HUES48 (cell line): ENCODE measurements at regions not wholly inside any gene's neighbourhood (a gene's known extent, or its start where the extent isn't known, plus 50 kb on each side); places are given as distances from the start of the nearest gene placed in this dataset.

Source experiments
- H3K27ac ChIP-seq: one replicate; pipeline ENCODE4 v1.7.0; 2013; ENCODE audit warnings: low read depth, low read length, inconsistent platforms
- H3K27me3 ChIP-seq: 2 replicates; pipeline ENCODE4 v1.6.1; 2013; ENCODE audit warnings: mild to moderate bottlenecking, low read length; ENCODE audit not compliant: control insufficient read depth, insufficient read depth
- H3K36me3 ChIP-seq: 2 replicates; pipeline ENCODE4 v1.6.1; 2013; ENCODE audit warnings: low read length; ENCODE audit not compliant: control insufficient read depth, insufficient read depth
- H3K4me1 ChIP-seq: 2 replicates; pipeline ENCODE4 v1.6.1; 2013; ENCODE audit warnings: mild to moderate bottlenecking, low read length; ENCODE audit not compliant: control insufficient read depth, insufficient read depth
- H3K4me3 ChIP-seq: 2 replicates; pipeline ENCODE4 v1.5.1; 2013; ENCODE audit warnings: mild to moderate bottlenecking, low read depth, low read length
- H3K9ac ChIP-seq: 2 replicates; pipeline ENCODE4 v1.6.1; 2013; ENCODE audit warnings: mild to moderate bottlenecking, low read depth, low read length, moderate library complexity
- H3K9me3 ChIP-seq: 2 replicates; pipeline ENCODE4 v1.6.1; 2013; ENCODE audit warnings: low read length; ENCODE audit not compliant: control insufficient read depth, insufficient read depth

GRCh38 chr3:86653661-86654205, 337.2 kb downstream of the VGLL3 start:
- Histone ChIP-seq H3K36me3 (no peaks in the 10 kb centered on the region), H3K4me3 (no peak overlapping the region), H3K27me3 (no peaks in the 10 kb centered on the region), H3K9ac (no peak overlapping the region), H3K4me1 (peaks cover 9% of the 10 kb centered on the region; the same call in 1 of the 2 replicates), H3K27ac (no peak overlapping the region), H3K9me3 (no peaks in the 10 kb centered on the region)

DNA sequence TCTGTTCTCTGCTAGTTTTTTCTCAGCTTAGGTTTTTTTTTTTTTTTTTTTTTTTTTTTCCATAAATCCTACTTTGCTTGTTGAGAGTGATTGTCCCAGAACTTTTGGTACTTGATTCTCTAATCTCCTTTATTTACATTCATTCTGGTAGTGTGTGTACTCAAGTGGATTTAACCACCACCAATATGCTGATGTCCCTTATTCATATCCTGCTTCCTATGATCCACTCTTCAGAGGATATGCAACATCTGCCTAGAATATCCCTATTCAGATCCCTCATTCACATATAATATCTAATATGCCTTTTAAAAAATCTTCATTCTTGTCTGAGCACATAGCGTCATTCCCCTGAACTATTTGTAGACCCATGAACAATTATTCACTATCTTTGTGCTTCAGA, 342.9 kb downstream of the VGLL3 start:
- H3K36me3 ChIP-seq, result no peaks in the 10 kb centered on the region
- H3K27ac ChIP-seq, result no peak overlapping the region
- H3K9me3 ChIP-seq, result no peaks in the 10 kb centered on the region
- H3K4me3 ChIP-seq, result no peak overlapping the region
- no peak overlapping the region for H3K9ac ChIP-seq
- H3K27me3 ChIP-seq, result no peaks in the 10 kb centered on the region
- no peaks in the 10 kb centered on the region for H3K4me1 ChIP-seq

- no peaks in the 10 kb centered on the region for H3K9me3 ChIP-seq
- H3K27me3 ChIP-seq, result no peaks in the 10 kb centered on the region
Measured at GRCh38 chr3:86645756-86646155, 345.2 kb downstream of the VGLL3 start.

DNA sequence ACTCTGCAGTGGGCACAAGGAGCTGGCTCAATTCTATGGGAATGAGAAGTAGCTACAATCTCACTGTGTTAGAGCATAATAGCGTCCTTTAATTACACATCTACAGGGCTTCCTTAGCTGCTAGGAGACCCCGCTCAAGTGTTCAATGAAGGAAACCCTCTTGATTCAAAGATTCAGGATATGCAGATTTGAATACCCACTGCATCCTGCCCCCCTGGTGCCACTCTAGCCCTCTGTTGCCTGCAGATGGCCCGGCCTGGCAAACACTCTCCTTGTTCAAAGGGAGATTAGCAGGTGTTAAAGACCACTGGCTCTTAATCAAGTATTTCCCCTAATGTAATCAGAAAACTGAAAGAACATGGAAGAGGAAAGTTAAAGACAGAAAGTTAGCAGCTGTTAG, 356.6 kb downstream of the VGLL3 start:
- Histone ChIP-seq H3K9me3 (no peaks in the 10 kb centered on the region), H3K27me3 (no peaks in the 10 kb centered on the region), H3K4me1 (peaks cover 5% of the 10 kb centered on the region; the same call in 1 of the 2 replicates), H3K36me3 (no peaks in the 10 kb centered on the region), H3K4me3 (no peak overlapping the region), H3K9ac (no peak overlapping the region), H3K27ac (no peak overlapping the region)

More at GRCh38 chr3:86645756-86646155, 345.2 kb downstream of the VGLL3 start:
- no peak overlapping the region for H3K9ac ChIP-seq
- H3K4me1 ChIP-seq, result no peaks in the 10 kb centered on the region
- no peaks in the 10 kb centered on the region for H3K36me3 ChIP-seq
- H3K27ac ChIP-seq, result no peak overlapping the region
- H3K4me3 ChIP-seq, result no peak overlapping the region

DNA sequence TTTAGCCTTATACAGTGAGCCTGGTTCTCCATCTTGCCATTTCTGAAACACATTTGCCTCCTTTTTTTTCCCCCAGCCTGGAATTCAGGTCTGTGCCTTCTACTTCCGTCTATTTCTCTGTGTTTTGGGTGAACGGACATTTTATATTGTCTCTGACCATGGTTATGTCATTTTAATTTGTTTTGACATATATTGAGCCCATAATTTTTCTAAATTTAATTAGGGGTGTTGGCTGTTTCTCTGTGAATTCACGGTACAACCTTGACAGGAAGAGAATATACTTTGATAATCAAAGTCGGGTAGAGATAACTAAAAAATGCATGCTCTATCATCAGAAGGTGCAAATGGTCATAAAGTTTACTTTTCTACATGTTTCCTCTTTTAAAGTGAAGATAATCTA, 361.4 kb downstream of the VGLL3 start:
- Histone ChIP-seq H3K27me3 (no peaks in the 10 kb centered on the region), H3K36me3 (no peaks in the 10 kb centered on the region), H3K4me1 (peaks cover 2% of the 10 kb centered on the region; the same call in 1 of the 2 replicates), H3K4me3 (no peak overlapping the region), H3K9ac (no peak overlapping the region), H3K9me3 (no peaks in the 10 kb centered on the region), H3K27ac (no peak overlapping the region)

DNA sequence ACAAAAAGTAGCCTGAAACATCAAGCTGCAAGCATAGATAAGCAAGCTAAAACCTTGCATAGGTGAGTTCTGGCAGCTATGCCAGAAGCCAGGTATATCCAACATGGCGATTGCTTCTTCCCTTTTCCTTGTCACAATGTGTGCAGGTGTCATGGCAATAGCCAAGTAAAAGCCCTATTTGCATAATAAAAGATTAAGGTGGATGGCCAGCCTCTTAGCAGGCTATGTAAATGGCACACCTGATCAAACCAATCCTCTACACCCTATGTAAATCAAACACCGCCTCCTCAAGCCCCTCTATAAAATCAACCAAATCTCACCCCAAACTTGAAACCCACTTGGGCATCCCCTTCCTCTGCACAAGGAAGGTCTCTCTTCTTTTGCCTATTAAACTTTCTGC, 366.8 kb downstream of the VGLL3 start:
- Histone ChIP-seq H3K9me3 (no peaks in the 10 kb centered on the region), H3K27me3 (no peaks in the 10 kb centered on the region), H3K4me3 (no peak overlapping the region), H3K9ac (no peak overlapping the region), H3K4me1 (peaks cover 7% of the 10 kb centered on the region), H3K36me3 (no peaks in the 10 kb centered on the region), H3K27ac (no peak overlapping the region)

GRCh38 chr3:86618706-86619105, 372.2 kb downstream of the VGLL3 start:
- no peak overlapping the region for H3K9ac ChIP-seq
- no peak overlapping the region for H3K4me3 ChIP-seq
- H3K4me1 ChIP-seq, result no peaks in the 10 kb centered on the region
- H3K9me3 ChIP-seq, result peaks cover 11% of the 10 kb centered on the region
- H3K27me3 ChIP-seq, result no peaks in the 10 kb centered on the region
- H3K27ac ChIP-seq, result no peak overlapping the region
- H3K36me3 ChIP-seq, result no peaks in the 10 kb centered on the region

DNA sequence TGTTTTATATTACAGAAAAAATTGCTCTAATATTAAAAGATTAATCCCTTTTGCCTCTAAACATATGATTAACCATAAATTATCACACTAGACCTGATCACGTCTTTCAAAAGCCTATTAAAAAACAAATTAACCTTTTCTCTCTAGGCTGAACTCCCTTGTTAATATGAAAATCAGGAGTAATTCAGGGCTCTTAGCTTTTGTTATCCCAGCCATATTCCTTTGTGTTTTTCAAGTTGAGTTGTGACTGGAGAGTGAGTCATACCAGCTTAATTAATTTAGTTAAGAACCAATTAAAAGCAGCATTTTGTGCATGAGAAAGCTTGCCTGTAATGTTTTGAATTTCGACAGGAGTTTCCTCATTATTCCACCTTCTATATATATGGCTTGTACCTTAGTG, 385.8 kb downstream of the VGLL3 start:
- no peaks in the 10 kb centered on the region for H3K27me3 ChIP-seq
- H3K27ac ChIP-seq, result no peak overlapping the region
- no peaks in the 10 kb centered on the region for H3K36me3 ChIP-seq
- H3K4me3 ChIP-seq, result no peak overlapping the region
- no peaks in the 10 kb centered on the region for H3K4me1 ChIP-seq
- no peak overlapping the region for H3K9ac ChIP-seq
- H3K9me3 ChIP-seq, result peaks cover 9% of the 10 kb centered on the region

- Histone ChIP-seq H3K27me3 (no peaks in the 10 kb centered on the region), H3K9me3 (no peaks in the 10 kb centered on the region), H3K36me3 (no peaks in the 10 kb centered on the region), H3K9ac (no peak overlapping the region), H3K4me3 (no peak overlapping the region), H3K4me1 (no peaks in the 10 kb centered on the region), H3K27ac (no peak overlapping the region)
Measured at GRCh38 chr3:86595696-86596095, 395.3 kb downstream of the VGLL3 start.

DNA sequence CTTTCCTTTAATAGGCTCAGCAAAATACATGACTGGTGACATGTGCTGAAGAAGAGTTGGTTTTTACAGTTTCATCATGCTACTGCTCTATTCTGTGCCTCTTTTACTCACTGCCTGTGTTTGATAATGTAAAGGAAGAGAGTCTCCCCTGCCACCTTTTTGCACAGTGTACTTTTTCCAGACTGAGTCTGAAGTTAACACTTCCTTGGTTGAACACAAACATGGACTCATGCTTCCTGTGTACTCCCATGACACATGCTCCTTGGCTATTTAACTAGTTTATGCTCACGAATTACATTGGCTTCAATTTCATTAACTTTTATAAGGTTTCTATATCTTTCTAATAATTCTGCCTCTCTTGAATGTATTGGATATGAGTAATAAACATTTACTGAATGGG, 396.1 kb downstream of the VGLL3 start:
- Histone ChIP-seq H3K4me3 (no peak overlapping the region), H3K36me3 (no peaks in the 10 kb centered on the region), H3K9ac (no peak overlapping the region), H3K4me1 (no peaks in the 10 kb centered on the region), H3K27ac (no peak overlapping the region), H3K9me3 (no peaks in the 10 kb centered on the region), H3K27me3 (no peaks in the 10 kb centered on the region)

GRCh38 chr3:86578071-86578470, 412.9 kb downstream of the VGLL3 start:
- no peaks in the 10 kb centered on the region; the same call in 1 of the 2 replicates for H3K9me3 ChIP-seq
- H3K27me3 ChIP-seq, result no peaks in the 10 kb centered on the region
- no peak overlapping the region for H3K27ac ChIP-seq
- no peak overlapping the region for H3K9ac ChIP-seq
- H3K4me1 ChIP-seq, result no peaks in the 10 kb centered on the region; the same call in 1 of the 2 replicates
- H3K4me3 ChIP-seq, result no peak overlapping the region
- no peaks in the 10 kb centered on the region for H3K36me3 ChIP-seq
